ENCODE measurements at regions not wholly inside any gene's neighbourhood (a gene's known extent, or its start where the extent isn't known, plus 50 kb on each side); places are given as distances from the start of the nearest gene placed in this dataset.
"Not testable (repeated sequence)": the region's sequence is repeated elsewhere in the genome, so short reads cannot be mapped to it uniquely, and the experiment has no call there.

DNA sequence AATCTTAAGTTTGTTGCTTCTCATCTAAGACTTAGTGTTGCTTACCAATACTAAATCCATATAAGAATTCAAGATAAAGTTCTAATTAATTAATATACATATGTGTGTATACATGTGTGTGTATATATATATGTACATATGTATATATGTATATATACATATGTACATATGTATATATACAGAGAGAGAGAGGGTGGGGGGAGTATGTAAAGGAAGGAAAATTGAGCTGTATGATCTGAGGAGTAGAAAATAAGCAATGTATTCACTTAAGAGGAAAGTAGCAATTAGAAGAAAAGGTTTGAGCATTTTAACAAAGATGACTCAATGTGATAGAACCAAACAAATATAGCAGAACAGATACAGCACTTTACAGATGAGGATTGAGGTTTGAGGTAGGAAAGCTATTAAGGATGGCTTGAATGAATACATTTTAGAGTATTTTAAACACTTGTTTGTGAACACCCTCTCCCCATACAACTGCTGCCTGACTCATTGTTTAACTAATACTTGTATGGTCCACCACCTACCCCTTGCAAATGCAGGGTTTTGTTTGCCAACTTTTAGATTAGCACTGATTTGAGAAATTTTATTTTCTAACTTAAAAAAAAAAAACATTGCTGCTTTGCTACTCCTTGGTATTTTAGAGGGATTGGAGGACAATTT lies 681.1 kb upstream of the CADM2 start:
- TF ChIP-seq, protein P1, sequence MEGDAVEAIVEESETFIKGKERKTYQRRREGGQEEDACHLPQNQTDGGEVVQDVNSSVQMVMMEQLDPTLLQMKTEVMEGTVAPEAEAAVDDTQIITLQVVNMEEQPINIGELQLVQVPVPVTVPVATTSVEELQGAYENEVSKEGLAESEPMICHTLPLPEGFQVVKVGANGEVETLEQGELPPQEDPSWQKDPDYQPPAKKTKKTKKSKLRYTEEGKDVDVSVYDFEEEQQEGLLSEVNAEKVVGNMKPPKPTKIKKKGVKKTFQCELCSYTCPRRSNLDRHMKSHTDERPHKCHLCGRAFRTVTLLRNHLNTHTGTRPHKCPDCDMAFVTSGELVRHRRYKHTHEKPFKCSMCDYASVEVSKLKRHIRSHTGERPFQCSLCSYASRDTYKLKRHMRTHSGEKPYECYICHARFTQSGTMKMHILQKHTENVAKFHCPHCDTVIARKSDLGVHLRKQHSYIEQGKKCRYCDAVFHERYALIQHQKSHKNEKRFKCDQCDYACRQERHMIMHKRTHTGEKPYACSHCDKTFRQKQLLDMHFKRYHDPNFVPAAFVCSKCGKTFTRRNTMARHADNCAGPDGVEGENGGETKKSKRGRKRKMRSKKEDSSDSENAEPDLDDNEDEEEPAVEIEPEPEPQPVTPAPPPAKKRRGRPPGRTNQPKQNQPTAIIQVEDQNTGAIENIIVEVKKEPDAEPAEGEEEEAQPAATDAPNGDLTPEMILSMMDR (IDR thresholded peaks at IDR 0.05; ENCODE audit: insufficient read depth, low read length), result no peak
- H3K4me3 ChIP-seq (ENCODE audit: low read depth, low read length), result no peak overlapping the region
- DNase-seq (ENCODE audit: low read depth), result no peak

GRCh38 chr3:84292128-84292527 lies 666.7 kb upstream of the CADM2 start:
- TF ChIP-seq, protein P1 (IDR thresholded peaks at IDR 0.05; ENCODE audit: insufficient read depth, low read length), result no peak
- H3K4me3 ChIP-seq (ENCODE audit: low read depth, low read length), result no peak overlapping the region
- DNase-seq (ENCODE audit: low read depth), result no peak

- DNase-seq (ENCODE audit: low read depth), result no peak
- no peak overlapping the region for H3K4me3 ChIP-seq (ENCODE audit: low read depth, low read length)
- TF ChIP-seq, protein P1 (IDR thresholded peaks at IDR 0.05; ENCODE audit: insufficient read depth, low read length), result no peak
Measured at GRCh38 chr3:84299329-84299728, 659.5 kb upstream of the CADM2 start.

GRCh38 chr3:84304214-84304613 lies 654.6 kb upstream of the CADM2 start:
- H3K4me3 ChIP-seq (ENCODE audit: low read depth, low read length), result no peak overlapping the region
- no peak for DNase-seq (ENCODE audit: low read depth)
- TF ChIP-seq, protein P1 (IDR thresholded peaks at IDR 0.05; ENCODE audit: insufficient read depth, low read length), result no peak

GRCh38 chr3:84307339-84307738 lies 651.5 kb upstream of the CADM2 start:
- no peak for DNase-seq (ENCODE audit: low read depth)
- no peak overlapping the region for H3K4me3 ChIP-seq (ENCODE audit: low read depth, low read length)
- TF ChIP-seq, protein P1 (IDR thresholded peaks at IDR 0.05; ENCODE audit: insufficient read depth, low read length), result no peak

DNA sequence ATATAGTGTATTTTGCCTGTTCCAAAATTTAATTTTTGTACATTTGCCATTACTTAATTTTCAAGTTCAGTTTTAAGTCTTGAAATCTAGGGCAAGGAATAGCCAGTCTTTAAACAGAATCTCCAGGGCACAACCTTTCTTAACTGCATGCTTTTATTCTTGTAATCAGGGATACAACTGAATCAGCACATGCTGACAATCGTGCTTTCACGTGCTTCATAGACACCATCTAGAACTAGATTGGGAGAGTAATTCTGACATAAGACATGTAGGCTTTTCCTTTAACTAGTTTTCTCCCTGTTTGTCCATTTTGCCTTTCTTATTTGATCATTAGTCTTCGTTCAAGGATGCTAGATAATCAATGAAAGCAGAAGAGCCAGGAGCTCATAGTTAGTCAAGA lies 650.4 kb upstream of the CADM2 start:
- no peak overlapping the region for H3K4me3 ChIP-seq (ENCODE audit: low read depth, low read length)
- no peak for DNase-seq (ENCODE audit: low read depth)
- TF ChIP-seq, protein P1 (IDR thresholded peaks at IDR 0.05; ENCODE audit: insufficient read depth, low read length), result no peak

- H3K4me3 ChIP-seq (ENCODE audit: low read depth, low read length), result no peak overlapping the region
- DNase-seq (ENCODE audit: low read depth), result no peak
- TF ChIP-seq, protein P1 (IDR thresholded peaks at IDR 0.05; ENCODE audit: insufficient read depth, low read length), result no peak
Measured at GRCh38 chr3:84318273-84318809, 640.4 kb upstream of the CADM2 start.

GRCh38 chr3:84365563-84366278 lies 593.1 kb upstream of the CADM2 start:
- H3K4me3 ChIP-seq (ENCODE audit: low read depth, low read length); DNase-seq (ENCODE audit: low read depth): not testable (repeated sequence)

All from fibroblast of the aortic adventitia (primary cell).